Progenitor cell of endocrine pancreas (in vitro differentiated cells): ENCODE measurements at regions not wholly inside any gene's neighbourhood (a gene's known extent, or its start where the extent isn't known, plus 50 kb on each side); places are given as distances from the start of the nearest gene placed in this dataset.

ENCODE experiments used
- DNase-seq: peaks from one replicate; pipeline ENCODE4 v3.0.0; 2021; ENCODE audit warnings: low spot score; ENCODE audit not compliant: unreplicated experiment
- H3K27ac Mint-ChIP-seq: 2 replicates; pipeline ENCODE4 v1.8.0; 2021; ENCODE audit warnings: mild to moderate bottlenecking, moderate library complexity, mixed read lengths
- H3K27me3 Mint-ChIP-seq: 2 replicates; pipeline ENCODE4 v1.8.0; 2021; ENCODE audit warnings: mixed read lengths
- H3K36me3 Mint-ChIP-seq: 2 replicates; pipeline ENCODE4 v1.8.0; 2022; ENCODE audit warnings: mixed read lengths; ENCODE audit not compliant: insufficient read depth
- H3K4me1 Mint-ChIP-seq: 2 replicates; pipeline ENCODE4 v1.8.0; 2021; ENCODE audit warnings: low read depth, mixed read lengths
- H3K4me3 Mint-ChIP-seq: 2 replicates; pipeline ENCODE4 v1.8.0; 2021; ENCODE audit warnings: low read depth, mild to moderate bottlenecking, moderate library complexity, mixed read lengths
- H3K9me3 Mint-ChIP-seq: 2 replicates; pipeline ENCODE4 v1.8.0; 2021; ENCODE audit warnings: low read depth, mixed read lengths
- TF ChIP-seq, protein P1 (sequence below): fragments of 200-600 bp; sonication (generic); IDR thresholded peaks from one replicate; pipeline ENCODE4 v1.5.0; 2021; ENCODE audit warnings: antibody characterized with exemption, mild to moderate bottlenecking; ENCODE audit not compliant: unreplicated experiment

GRCh38 chr4:174131901-174132300 is 151.6 kb downstream of the FBXO8 start:
- DNase-seq = no peak
- H3K4me3 Mint-ChIP-seq = no peak overlapping the region
- H3K27me3 Mint-ChIP-seq = peaks cover 8% of the 10 kb centered on the region
- no peaks in the 10 kb centered on the region for H3K4me1 Mint-ChIP-seq
- H3K9me3 Mint-ChIP-seq = no peaks in the 10 kb centered on the region
- H3K36me3 Mint-ChIP-seq = no peaks in the 10 kb centered on the region
- TF ChIP-seq, protein P1, sequence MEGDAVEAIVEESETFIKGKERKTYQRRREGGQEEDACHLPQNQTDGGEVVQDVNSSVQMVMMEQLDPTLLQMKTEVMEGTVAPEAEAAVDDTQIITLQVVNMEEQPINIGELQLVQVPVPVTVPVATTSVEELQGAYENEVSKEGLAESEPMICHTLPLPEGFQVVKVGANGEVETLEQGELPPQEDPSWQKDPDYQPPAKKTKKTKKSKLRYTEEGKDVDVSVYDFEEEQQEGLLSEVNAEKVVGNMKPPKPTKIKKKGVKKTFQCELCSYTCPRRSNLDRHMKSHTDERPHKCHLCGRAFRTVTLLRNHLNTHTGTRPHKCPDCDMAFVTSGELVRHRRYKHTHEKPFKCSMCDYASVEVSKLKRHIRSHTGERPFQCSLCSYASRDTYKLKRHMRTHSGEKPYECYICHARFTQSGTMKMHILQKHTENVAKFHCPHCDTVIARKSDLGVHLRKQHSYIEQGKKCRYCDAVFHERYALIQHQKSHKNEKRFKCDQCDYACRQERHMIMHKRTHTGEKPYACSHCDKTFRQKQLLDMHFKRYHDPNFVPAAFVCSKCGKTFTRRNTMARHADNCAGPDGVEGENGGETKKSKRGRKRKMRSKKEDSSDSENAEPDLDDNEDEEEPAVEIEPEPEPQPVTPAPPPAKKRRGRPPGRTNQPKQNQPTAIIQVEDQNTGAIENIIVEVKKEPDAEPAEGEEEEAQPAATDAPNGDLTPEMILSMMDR = no peak
- H3K27ac Mint-ChIP-seq = no peak overlapping the region

- TF ChIP-seq, protein P1 = no peak
- no peaks in the 10 kb centered on the region for H3K9me3 Mint-ChIP-seq
- H3K4me1 Mint-ChIP-seq = peaks cover 5% of the 10 kb centered on the region
- no peak for DNase-seq
- no peak overlapping the region for H3K4me3 Mint-ChIP-seq
- H3K27me3 Mint-ChIP-seq = peaks cover 42% of the 10 kb centered on the region
- no peak overlapping the region for H3K27ac Mint-ChIP-seq
- H3K36me3 Mint-ChIP-seq = no peaks in the 10 kb centered on the region
Measured at GRCh38 chr4:174122705-174123104, 160.8 kb downstream of the FBXO8 start.

DNA sequence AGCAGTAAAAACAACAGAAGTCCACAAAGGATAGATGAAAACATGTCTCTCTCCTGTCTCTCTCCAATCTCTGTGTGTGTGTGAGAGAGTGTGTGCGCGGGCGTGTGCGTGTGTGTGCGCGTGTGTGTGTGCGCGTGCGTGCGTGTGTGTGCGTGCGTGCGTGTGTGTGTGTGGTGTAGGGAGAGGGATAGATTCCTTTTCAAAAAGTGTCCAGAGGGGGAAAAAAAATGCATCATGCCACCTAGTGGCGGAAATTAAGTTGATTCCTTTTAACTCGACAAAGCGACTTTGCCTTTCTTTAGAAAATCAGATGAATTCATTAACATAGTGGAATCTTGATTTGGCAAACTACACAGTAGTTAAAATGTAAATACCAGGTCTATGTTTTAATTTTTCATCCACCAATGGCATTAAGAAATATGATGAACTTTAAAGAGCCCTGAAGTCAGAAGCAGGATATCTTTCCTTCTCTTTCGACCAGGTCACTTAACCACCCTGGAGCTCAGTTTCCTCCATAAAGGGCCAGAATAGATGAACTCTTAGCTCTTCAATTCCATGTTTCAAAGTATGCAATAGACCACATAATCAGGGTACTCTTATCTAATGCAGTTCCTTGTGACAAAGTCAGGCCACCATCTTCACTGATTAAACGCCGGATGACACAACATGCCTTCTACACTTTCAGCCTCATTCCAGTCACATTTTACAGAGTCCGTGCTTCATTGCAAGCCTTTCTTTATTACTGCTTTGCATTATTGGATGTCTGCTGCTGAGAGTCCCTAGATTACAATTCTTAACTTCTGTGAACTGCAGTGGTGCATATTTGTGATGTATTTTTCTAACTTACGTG is 162.8 kb downstream of the FBXO8 start:
- Mint-ChIP-seq H3K27ac (peak overlapping the region; percentile 88), H3K27me3 (peaks cover 40% of the 10 kb centered on the region), H3K36me3 (no peaks in the 10 kb centered on the region), H3K9me3 (no peaks in the 10 kb centered on the region), H3K4me1 (peaks cover 5% of the 10 kb centered on the region), H3K4me3 (peak overlapping the region; percentile 72)
- TF ChIP-seq, protein P1 = peak; percentile 64
- peak; percentile 34 for DNase-seq

GRCh38 chr4:174119830-174120229 is 163.6 kb downstream of the FBXO8 start:
- TF ChIP-seq, protein P1 = no peak
- Mint-ChIP-seq H3K9me3 (no peaks in the 10 kb centered on the region), H3K4me3 (peak overlapping the region; percentile 72), H3K27me3 (peaks cover 35% of the 10 kb centered on the region), H3K36me3 (no peaks in the 10 kb centered on the region), H3K4me1 (peaks cover 5% of the 10 kb centered on the region), H3K27ac (no peak overlapping the region)
- DNase-seq = no peak

DNA sequence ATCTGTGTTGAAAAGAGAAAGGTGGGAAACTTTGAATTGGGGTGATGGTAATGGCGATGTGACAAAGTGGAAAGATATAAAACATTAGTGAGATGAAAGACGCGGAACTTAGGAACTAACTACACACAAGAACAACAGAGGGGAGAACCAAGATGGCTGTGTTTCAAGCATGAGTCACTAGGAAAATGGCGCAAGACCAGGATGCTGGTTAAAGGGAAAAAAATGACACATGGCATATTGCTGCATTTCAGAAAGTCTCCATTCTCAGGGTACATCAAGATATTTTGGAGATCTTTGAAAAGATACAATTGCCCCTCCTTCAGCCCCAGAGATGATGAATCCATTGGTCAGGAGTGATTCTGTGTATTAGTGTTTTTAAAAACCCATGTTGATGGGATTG is 164.4 kb downstream of the FBXO8 start:
- no peaks in the 10 kb centered on the region for H3K9me3 Mint-ChIP-seq
- no peak overlapping the region for H3K4me3 Mint-ChIP-seq
- peaks cover 32% of the 10 kb centered on the region for H3K27me3 Mint-ChIP-seq
- H3K36me3 Mint-ChIP-seq = no peaks in the 10 kb centered on the region
- peaks cover 5% of the 10 kb centered on the region for H3K4me1 Mint-ChIP-seq
- DNase-seq = no peak
- TF ChIP-seq, protein P1 = no peak
- no peak overlapping the region for H3K27ac Mint-ChIP-seq
